GM20431 (cell line): ENCODE measurements at regions not wholly inside any gene's neighbourhood (a gene's known extent, or its start where the extent isn't known, plus 50 kb on each side); places are given as distances from the start of the nearest gene placed in this dataset.
"Not testable (repeated sequence)": the region's sequence is repeated elsewhere in the genome, so short reads cannot be mapped to it uniquely, and the experiment has no call there.

ENCODE experiments used
- in situ Hi-C: fragments of 300-500 bp; cut with MseI, MboI; formaldehyde crosslinking; loops from one replicate; pipeline ENCODE4 v1.15.0; 2020; ENCODE audit warnings: low sequenced_read_pairs; ENCODE audit not compliant: unreplicated experiment

DNA sequence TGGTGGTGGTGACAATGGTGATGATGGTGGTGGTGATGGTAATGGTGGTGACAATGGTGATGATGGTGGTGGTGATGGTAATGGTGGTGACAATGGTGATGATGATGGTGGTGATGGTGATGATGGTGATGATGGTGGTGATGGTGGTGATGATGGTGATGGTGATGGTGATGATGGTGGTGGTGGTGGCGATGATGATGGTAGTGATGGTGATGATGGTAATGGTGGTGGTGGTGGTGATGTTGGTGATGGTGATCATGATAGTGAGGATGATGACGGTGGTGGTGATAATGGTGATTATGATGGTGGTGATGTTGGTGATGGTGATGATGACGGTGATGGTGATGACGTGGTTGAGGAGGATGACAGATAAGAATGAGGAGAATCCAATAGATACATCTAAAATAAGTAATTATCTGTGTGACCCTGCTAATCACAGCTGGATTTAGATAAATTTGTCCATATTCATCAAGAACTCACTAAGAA is 170.7 kb upstream of the SFSWAP start:
- in situ Hi-C loops: no loop called here

DNA sequence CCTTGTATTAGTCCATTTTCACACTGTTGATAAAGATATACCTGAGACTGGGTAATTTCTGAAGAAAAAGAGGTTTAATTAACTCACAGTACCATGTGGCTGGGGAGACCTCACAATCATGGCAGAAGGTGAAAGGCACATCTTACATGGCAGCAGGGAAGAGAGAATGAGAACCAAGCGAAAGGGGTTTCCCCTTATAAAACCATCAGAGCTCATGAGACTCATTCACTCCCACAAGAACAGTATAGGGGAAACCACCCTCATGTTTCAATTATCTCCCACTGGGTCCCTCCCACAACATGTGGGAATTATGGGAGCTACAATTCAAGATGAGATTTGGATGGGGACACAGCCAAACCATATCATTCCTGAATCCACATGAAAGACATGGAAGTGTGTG is 169.4 kb upstream of the SFSWAP start:
- in situ Hi-C loops: not testable (repeated sequence)

DNA sequence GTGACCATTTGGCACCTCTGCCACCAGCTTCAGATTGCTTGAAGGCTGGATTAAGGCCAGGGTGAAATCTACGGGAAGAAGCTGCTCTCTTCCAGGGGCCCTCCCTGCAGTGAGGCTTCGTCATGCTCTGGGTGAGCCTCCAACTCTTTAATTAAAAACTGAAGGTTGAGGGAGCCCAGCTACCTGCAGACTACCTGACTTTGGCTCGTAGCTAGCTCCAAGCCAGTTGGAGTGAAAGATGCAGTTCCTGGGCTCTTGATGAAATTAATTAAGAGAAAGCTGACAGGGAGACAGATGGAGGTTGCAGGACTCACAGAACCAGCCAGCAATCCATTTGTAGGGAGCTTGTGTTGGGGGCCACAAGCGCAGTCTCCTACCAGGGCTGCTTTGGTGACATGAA is 168.5 kb upstream of the SFSWAP start:
- in situ Hi-C loops: no loop called here

DNA sequence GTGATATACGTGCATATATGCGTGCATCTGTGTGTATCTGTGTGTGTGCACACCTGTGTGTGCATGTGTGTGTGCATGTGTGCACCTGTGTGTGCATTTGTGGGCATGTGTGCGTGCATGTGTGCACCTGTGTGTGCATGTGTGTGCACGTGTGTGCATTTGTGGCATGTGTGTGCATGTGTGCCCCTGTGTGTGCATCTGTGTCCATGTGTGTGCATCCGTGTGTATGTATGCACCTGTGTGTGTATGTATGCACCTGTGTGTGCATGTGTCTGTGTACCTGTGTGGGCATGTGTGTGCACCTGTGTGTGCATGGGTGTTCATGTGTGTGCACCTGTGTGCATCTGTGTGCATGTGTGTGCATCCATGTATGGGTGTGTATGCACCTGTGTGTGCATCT is 167.8 kb upstream of the SFSWAP start:
- in situ Hi-C loops: no loop called here

DNA sequence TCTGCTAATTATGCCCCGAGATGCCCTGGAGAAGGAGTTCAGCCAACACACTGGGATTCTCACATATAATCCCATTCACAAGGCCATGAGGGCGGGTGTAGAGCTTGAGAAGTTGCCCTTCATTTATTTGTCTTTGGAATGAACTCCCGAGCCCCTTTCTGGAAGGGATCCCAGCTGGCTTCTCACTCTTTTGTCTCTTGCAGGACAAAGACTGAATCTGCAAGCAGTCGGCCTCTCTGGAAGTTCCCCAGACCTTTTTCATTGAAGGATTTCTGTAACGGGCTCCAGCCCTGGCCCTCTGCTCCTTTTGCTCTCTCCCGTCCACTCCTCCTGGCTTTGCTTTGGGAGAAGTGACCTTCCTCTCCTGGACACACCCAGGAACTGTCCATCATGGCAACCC is 163.3 kb upstream of the SFSWAP start:
- in situ Hi-C loops: no loop called here

DNA sequence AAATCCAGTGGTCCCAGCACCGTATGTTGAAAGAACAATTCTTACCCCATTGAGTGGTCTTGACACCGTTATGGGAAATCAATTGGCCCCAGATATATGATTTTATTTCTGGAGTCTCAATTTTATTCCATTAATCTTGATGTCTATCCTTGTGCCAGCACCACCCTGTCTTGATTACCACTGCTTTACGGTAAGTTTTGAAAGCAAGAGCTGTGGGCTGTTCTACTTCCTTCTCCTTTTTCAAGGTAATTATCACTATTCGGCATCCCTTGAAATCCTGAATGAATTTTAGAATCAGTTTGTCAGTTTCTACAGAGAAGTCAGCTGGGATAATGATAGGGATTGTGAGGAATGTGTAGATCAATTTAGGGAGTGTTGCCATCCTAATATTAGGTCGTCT is 160.8 kb upstream of the SFSWAP start:
- in situ Hi-C loops: no loop called here

DNA sequence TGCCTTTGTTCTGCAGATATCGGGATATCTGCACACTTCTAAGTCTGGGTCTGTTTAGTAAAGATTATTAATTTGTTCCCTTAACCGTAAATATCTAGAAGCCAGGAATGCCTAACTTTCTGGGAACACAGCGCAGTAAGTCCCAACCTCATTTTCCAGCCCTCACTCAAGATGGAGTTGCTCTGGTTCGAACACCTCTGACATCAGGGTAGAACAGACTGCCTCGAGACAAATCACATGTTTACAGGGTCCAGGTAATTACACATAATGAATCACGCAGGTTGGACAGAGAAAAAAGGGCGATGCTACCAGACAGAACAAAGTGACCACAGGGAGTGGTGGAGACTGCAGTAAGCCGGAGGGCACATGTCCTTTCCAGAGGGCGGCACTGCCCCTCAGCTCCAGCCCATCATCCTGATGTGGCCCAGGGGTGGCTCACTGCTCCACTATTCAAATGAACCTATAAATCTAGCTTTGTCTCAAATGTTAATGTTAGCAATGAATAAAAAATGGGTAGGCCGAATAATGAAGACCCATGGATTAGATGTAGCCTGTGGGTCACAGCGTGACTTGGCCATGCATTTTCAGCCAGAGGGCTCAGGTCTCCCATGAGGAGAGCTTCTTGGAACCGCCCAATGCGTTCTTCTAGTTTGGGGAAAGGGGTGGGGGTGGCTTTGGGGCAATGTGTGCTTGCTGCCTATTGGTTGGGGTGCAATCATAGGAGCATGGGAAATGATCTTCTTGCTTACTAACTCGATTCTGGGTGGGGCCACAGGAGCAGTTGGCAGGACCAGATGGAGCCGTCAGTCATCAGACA is 159.0 kb upstream of the SFSWAP start:
- in situ Hi-C loops: no loop called here

DNA sequence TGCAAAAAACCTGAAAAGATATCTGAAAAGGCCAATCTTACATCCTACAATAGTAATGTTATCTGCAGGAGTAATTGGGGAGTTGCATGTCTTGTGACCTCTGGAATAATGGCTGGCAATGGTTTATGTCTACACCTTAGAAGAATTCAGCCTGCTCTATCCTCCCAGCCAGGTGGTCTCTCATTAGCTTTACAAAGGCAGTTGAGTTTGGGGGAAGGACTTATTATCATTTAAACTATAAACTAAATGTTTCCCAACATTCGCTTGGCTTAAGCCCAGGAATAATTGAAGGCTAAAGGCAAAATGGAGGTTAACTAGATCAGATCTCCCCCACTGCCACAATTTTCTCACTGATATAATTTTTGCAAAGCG is 158.4 kb upstream of the SFSWAP start:
- in situ Hi-C loops: no loop called here

DNA sequence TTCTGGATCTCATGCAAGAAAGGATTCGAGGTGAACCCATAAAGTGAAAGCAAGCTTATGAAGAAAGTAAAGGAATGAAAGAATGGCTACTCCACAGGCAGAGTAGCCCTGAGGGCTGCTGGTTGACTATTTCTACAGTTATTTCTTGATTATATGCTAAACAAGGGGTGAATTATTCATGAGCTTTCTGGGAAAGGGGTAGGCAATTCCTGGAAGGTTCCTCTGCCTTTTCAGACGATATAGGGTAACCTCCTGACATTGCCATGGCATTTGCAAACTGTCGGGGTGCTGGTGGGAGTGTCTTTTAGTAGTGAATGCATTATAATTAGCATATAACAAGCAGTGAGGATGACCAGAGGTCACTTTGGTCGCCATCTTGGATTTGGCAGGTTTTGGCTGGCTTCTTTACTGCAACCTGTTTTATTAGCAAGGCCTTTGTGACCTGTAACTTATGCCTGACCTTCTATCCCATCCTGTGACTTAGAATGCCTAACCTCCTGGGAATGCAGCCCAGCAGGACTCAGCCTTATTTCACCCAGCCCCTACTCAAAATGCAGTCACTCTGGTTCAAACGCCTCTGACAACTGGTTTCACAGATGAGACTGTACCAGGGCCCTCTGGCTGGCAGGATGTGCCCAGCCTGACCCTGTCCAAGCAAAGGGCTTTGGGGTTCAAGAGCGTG is 157.7 kb upstream of the SFSWAP start:
- in situ Hi-C loops: no loop called here

DNA sequence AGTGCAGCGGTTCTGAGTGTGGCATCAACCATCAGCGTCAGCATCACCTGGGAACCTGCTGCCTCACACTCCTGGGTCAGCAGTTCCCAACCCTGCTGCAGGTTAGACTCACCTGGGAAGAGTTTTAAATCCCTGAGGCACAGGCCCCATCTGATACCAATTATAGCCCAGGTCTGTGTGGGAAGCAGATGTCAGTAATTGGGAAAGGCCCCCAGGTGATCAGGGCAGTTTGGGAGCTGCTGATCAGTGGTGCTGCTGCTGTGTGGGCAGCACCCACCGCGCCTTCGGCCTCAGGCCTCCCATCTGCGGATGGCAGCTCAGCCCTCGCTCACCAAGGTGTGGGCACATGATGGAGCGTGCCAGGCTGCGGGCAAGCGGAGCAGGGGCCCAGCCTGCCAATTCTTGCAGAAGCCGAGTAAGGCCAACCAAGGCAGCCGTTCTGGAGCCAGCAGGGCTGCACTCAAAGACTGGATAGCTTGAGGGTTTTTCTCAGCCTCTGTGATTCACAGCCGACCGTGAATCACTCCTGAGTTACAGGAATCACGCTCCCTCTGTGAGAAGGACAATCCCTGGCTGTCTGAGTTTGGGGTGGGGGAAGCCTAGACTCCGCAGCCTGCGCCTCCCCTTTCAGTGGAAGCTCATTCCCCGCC is 155.6 kb upstream of the SFSWAP start:
- in situ Hi-C loops: no loop called here

DNA sequence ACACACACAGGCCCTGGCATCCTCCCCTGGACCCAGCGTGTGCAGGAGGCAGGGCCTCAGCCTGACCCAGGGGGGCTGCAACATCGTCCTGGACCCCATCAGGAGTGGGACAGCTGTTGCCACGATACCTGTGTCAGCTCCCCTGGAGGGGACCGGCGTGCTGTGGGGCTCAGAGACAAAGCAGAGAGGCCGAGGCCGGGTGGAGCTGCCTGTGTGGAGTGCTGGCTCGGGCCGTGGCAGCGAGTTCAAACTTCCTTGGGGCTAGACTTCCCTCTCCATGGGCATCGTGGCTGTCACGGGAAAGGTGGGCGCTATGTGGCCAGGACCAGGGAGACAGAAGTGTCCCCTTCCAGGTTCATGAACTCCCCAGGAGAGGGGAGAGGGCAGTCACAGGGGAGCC is 155.0 kb upstream of the SFSWAP start:
- in situ Hi-C loops: no loop called here

DNA sequence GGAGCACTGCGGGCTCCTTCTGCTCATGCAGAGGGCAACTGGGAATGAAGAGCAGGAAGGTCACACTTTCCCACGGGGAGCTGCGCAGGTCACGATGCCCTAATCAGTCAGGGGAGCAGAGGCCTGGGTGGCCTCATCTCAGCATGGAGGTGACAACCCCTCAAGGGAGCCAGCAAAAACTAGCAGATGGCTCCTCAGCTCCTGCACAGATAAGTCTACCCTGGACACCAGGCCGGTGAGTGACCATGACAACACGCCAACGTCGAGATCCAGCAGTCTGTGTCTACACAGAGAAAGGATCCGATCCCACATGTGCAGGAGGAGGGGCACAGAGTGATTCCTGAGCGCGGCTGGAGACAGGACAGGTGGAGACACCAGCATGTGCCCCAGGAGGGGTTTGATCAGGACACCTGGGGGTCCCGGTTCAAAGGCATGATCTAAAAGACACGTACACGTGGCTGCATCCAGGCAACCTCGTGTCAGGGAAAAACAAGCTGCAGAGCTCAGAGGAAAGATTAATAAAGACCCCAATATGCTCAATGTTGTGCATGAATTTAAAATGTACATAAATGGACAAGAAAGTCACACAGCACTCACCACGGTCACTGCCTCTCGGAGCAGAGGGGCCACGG is 153.7 kb upstream of the SFSWAP start:
- in situ Hi-C loops: no loop called here

DNA sequence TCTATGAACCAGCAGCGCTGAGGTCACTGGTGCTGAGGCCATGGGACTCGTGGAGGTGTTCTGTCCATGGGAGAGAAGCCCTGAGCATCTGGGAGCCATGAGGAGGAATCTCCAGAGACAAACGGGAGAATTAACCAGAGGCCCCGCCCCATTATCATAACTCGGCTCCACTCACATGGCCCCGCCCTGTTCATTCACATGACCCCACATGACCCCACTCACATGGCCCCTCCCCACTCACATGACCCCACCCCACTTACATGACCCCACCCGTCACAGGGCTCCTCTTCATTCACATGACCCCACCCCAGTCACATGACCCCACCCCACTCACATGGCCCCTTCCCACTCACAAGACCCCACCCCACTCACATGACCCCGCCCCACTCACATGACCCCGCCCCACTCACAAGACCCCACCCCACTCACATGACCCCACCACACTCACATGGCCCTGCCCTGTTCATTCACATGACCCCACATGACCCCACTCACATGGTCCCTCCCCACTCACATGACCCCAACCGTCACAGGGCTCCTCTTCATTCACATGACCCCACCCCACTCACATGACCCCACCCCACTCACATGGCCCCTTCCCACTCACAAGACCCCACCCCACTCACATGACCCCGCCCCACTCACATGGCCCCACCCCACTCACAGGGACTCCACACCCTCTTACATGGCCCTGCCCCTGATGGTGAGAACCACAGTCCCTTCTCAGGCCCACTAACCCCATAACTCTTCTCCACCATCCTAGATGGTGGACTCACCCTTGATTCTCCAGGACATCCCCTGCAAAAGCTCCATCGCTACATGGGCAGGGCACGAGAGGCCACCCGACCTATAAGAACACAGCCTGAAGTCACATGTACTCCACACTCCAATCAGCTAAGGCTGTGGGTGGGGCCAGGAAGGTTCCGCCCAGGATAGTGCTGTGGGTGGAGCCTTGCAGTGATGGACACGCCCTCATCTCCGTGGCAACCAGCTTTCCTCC is 151.1 kb upstream of the SFSWAP start:
- in situ Hi-C loops: no loop called here

DNA sequence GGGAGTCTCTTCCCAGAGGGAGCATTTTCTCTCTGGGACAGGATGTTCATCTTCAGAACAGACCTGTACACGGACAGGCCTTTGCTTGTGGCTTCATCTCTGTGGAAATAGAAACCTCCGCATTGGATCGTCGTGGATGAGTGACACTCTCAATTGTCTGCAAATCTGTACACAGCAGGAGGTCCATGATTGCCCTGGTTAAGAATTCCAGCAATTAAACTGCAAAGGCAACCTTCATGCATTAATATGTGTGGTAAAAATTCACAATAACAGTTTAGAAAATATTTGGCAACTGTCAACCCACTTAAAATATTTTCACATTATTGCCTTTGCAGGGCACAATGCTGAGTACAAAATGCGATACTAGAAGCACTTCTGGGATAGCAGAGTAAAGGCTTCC is 149.8 kb upstream of the SFSWAP start:
- in situ Hi-C loops: no loop called here

DNA sequence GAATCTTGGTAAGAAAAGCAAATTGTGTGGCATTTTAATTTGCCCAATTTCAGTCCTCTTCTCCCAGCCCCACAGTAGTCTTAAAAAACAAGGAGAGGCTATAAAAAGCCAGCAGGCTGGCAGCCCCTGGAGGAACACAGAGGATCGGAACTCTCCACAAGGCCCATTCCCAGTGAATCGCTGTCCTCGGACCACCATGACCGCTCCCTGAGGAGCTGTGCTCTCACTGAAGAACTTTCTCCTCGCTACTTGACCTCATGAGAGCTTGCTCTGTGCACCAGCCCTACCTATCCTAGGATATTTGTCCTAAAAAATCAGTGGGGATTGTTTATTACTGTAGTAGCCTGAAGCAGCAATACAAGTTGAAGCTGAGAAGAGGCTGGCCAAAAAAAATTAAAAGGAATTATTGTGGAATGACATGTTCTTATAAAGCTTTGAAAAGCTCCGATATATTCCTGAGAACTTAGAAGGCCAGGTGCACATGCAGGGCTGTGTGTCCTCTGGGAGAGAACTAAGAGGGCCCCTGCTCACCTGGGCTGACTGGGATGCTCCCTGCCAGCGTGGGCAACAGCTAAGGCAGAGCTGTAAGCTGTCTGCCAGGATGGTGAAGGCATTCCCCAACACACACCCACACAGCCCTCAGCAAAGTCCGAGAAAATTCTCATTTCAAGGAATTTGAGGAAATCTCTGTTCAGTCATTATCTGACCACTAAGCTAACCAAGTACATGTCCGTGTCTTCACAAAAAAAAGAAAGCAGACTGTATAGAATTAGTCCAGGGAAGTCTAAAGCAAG is 148.8 kb upstream of the SFSWAP start:
- in situ Hi-C loops: no loop called here

DNA sequence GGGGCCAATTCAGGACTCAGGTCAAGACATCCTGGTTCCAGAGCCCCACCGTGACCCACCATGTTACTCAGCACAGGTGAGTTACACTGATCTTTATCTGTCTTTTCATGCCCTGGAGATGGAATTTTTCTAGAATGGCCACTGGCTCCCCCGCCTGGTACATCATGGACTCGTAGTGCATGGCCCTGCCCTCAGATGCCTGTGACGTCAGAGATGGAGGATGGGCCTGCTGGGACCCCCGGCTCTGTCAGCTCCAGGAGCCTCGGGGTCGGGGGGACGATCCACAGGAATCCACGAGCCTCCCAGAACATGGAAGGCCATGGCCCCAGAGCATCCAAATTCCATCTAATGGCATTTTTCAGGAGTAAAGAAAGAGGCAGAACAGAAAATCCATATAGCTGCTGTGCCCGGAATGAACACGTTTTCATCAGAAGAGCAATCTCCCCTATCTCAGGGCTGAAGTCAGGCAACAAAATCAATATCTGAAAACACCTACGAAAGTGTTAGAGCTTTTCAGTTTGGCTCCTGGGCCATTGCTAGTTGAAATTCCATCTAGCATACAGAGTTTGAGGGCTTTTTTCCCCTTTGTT is 146.7 kb upstream of the SFSWAP start:
- in situ Hi-C loops: not testable (repeated sequence)

DNA sequence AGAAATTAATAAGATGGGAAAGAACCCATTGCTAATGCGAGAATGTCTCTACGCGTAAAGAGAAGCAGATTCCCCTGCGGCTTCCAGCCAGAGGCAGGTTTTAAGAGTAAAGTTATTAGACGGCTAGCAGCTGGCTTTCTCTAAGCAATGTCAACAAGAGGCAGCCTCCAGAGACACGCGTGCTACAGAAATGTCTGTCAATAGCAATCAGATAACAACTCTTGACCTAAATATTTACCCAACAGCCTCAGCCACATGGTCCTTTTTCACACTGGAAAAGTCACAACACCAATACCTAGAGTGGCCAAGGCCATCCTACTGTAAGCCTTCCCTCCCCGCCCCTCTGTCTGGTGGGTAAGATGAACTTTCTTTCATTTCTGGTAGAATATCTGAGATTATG is 146.0 kb upstream of the SFSWAP start:
- in situ Hi-C loops: no loop called here

DNA sequence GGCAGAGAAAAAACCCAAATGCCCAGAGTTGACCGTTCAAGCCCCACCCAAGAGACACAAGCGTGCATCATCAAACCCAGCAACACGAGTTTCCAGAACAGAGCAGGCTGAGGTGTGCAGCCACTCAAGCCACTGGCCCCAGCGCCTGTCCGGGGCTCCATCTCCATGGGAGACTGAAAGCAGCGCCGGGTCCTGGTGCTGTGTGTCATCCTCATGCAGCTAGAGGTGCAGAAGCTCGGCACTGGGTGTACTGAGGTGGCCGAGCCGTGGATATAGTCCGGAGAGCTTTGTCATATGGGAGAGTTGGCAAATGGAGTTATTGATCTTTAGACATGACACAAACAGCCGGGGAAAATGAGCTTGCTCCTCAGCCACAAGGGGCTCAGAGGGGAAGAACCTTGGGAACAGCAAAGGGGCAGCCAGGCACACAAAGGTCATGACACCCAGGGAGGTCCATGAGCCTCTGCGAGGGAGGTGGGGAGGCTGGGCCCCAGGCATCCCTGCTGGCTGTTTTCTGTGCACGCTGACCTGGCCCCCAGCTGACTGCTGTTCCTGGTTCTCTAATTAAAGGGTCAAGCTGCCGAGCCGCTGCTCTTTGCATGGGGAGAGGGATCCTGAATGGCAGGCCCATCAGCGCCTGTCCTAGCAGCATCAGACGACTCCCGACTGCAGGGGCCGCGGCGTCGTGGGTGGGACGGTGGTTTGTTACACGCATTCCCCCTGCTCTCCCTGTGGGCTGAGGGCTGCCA is 145.4 kb upstream of the SFSWAP start:
- in situ Hi-C loops: no loop called here
